ENCODE measurements at regions not wholly inside any gene's neighbourhood (a gene's known extent, or its start where the extent isn't known, plus 50 kb on each side); places are given as distances from the start of the nearest gene placed in this dataset.
"Not testable (repeated sequence)": the region's sequence is repeated elsewhere in the genome, so short reads cannot be mapped to it uniquely, and the experiment has no call there.

DNA sequence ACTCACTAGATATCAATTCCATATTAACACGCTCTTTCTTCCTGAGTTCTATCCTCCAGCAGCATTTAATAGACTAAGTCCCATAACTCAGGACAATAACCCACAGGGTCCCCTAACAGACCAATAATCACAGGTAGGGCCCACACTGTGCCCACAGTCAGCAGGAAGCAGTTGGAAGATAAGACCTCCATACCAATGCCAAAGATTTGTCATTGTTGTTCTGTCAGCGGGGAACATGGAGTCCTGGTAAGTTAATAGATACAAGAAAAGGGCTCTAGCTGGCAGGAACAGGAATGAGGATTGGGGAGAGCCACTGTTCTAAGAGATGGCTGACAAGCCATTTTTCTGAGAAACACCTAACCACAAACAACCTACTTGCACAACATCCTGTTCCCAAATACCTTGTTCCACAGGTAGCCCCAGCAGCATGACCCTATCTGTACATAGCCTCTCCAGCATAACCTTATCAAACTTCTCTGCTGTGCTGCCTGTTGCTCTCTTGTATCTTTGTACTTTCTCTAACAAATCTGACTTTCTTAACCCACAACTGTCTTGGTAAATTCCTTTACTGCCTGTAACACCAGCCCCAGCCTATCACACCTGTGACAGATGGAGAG, 142.0 kb upstream of the KCNJ15 start:
- DNase-seq (ENCODE audit: low spot score) = no peak

DNA sequence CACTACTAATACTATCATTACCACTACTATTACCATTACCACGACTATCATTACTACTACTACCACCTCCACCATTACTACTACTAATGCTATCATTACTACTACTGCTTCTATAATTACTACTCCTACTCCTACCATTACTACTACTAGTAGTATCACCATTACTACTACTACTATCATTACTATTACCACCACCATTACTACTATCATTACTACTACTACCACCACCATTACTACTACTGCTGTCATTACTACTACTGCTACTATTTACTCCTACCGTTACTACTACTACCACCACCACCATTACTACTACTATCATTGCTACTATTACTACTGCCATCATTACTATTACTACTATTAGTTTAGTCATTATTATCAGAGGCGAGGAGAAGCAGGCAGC, 140.9 kb upstream of the KCNJ15 start:
- DNase-seq (ENCODE audit: low spot score) = no peak

- DNase-seq (ENCODE audit: low spot score) = no peak
Observed at GRCh38 chr21:38119793-38120192, 137.0 kb upstream of the KCNJ15 start.

- not testable (repeated sequence) for DNase-seq (ENCODE audit: low spot score)
Observed at GRCh38 chr21:38120679-38120983, 136.2 kb upstream of the KCNJ15 start.

DNA sequence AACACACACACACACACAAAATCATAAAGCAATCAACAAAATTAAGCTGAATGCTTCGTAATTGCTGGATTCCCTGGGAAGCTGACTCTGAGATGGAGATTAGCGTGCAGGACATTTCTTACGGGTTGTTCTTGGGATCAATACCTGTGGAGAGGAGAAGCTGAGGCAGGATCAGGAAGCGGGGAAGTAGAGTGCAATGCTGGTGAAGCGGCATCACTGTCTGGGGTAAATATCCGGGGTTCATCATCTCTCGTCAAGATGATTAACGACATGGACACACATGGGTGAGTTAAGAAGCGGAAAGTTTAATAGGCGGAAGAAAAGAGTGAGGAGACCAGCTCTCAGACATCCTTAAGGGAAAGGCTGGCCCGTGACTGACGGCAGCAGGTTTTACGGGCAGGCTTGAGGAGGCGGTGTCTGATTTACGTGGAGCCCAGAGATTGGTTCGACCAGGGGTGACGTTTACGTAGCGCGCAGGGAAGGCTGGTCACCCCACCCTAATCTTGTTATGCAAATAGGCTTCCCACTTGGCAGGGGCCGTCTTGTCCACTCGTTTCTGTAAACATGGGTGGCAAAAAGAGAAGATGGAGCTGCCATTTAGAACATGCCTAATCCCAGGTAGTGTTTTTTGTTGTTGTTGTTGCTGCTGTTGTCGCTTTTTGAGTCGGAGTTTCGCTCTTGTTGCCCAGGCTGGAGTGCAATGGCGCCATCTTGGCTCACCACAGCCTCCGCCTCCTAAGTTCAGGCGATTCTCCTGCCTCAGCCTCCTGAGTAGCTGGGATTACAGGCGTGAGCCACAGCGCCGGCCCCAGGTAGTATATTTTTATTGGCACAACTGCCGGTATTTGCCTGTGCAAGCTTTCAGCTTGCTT, 135.6 kb upstream of the KCNJ15 start:
- DNase-seq (ENCODE audit: low spot score) = no peak

GRCh38 chr21:38121888-38122720, 134.7 kb upstream of the KCNJ15 start:
- no peak for DNase-seq (ENCODE audit: low spot score)

GRCh38 chr21:38123626-38124025, 133.2 kb upstream of the KCNJ15 start:
- no peak for DNase-seq (ENCODE audit: low spot score)

- DNase-seq (ENCODE audit: low spot score) = peak; percentile 12
Observed at GRCh38 chr21:38126666-38127303, 130.0 kb upstream of the KCNJ15 start.

DNA sequence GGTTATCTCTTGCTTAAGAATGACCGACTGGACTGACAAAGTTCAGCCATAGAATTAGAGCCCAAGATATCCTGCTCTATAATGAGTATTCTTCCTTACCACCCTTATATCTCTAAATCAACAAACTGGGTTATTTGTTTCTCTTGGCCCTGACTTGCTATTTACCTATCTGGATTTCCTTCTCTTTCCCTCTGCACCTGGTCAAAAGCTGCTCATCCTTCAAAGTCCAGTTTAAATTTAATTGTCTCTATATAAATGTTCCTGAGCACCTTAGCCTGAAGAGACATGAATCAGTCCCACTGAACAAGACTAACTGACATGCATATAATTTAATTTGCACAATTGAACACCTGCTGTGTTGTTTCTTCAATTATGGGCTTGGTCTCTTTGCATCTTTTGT, 127.1 kb upstream of the KCNJ15 start:
- no peak for DNase-seq (ENCODE audit: low spot score)

DNA sequence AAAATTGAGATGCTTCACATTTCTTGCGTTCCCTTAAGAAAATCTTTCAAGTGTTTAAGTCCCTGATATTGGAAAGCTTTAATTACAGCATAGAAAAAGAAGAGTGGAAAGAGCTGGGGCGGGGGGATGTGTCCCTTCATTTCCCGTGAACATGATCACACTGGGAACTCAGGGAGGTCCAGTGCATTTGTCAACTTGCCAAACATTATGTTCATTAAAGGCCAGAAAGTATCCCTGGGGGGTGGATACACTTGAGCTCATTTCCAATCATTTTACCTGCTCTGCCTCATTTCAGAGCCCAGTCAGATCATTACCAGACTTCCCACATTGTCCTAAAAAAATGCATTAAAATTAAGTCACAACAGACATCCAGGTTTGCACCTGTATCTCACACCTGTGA, 123.6 kb upstream of the KCNJ15 start:
- no peak for DNase-seq (ENCODE audit: low spot score)

DNA sequence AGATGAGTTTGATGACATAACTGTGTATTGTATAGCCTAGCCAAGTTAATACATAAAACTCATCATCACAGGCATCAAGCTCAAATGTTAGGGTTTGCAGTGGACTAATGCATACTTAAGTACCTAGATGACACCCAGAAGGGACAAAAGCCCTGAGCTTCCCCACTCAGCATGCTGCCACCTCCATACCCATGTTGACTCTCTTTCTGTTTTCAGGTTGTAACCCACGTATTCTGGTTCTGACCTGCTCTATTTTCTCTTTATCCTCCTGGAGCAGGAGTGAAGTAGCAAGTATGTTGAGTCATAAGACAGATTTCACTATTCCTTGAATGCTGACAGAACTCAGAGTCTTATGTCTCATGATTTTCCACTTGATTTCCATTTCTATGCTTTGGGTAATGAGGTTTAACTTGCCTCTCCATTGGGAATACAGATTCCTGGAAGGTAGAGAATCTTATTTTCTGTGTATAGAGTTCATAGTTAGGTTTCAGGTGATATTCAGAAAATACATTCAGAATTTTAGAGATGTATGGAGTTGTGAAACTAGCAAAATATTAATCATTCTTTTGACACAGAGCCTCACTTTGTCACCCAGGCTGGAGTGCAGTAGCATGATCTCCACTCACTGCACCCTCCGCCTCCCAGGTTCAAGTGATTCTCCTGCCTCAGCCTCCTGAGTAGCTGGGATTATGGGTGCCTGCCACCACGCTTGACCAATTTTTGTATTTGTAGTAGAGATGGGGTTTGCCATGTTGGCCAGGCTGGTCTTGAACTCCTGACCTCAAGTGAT, 122.5 kb upstream of the KCNJ15 start:
- no peak for DNase-seq (ENCODE audit: low spot score)

GRCh38 chr21:38136201-38136600, 120.6 kb upstream of the KCNJ15 start:
- DNase-seq (ENCODE audit: low spot score) = no peak

GRCh38 chr21:38139380-38140168, 117.2 kb upstream of the KCNJ15 start:
- DNase-seq (ENCODE audit: low spot score) = no peak

GRCh38 chr21:38140207-38140903, 116.4 kb upstream of the KCNJ15 start:
- no peak for DNase-seq (ENCODE audit: low spot score)

DNA sequence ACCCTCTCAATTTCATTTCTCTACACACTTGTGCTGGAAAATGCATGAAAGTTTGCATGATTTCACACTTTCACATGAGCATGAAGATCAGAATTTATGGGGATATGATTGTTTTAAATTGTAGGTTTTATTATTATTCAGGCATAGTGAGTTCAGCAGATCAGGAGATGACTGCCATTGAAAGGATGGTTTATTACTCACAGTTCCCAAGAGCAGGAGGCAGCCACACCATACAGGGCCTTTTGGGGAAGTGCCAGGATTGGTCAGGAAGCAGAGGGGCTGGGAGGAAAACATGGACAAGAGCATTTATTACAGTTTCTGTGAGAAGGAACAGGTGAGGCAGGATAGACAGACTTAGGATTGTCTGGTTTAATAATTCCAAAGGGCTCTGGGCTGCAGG, 114.6 kb upstream of the KCNJ15 start:
- no peak for DNase-seq (ENCODE audit: low spot score)

DNA sequence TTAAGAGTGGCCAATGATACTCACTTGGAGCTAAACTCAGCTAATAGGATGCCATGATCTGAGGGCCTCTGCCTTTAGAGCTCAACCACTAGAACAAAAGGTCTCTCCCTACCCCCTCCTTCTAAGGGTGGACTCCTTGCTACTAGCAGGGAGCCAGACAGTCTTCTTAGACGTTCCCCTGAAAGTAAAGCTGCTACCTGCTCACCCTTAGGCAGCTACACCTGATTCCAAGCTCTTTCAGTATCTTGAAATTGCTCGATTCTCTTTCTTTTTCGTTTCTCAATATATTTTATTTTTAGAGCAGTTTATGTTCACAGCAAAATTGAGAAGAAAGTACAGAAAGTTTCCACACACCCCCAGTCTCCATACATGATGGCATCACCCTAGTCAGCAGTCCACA, 112.6 kb upstream of the KCNJ15 start:
- no peak for DNase-seq (ENCODE audit: low spot score)

GRCh38 chr21:38145104-38145503, 111.7 kb upstream of the KCNJ15 start:
- no peak for DNase-seq (ENCODE audit: low spot score)

DNA sequence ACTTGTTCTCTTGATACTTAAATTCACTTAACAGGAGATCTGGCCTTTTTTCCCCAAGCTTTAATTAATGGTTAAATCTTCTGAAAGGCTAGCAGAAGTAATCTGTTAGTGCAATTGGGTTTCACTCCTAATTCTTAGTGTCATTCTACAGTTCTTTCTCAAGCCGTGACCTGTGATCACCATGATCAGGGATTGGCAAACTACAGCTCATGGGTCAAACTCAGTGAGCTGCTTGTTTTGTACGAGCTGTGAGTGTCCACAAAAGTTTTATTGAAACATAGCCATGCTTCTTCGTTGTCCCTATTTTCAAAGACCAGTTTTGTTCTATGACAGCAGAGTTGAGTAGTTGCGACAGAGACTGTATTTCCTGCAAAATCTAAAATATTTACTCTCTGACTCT, 109.4 kb upstream of the KCNJ15 start:
- DNase-seq (ENCODE audit: low spot score) = no peak

GRCh38 chr21:38148046-38148445, 108.7 kb upstream of the KCNJ15 start:
- DNase-seq (ENCODE audit: low spot score) = no peak

GRCh38 chr21:38151021-38151645, 105.7 kb upstream of the KCNJ15 start:
- no peak for DNase-seq (ENCODE audit: low spot score)

Data from hematopoietic multipotent progenitor cell treated with erythropoietin and hydrocortisone succinate and interleukin-3 and kit ligand, for 15 days (in vitro differentiated cells).